HepG2 (cell line): ENCODE measurements at regions not wholly inside any gene's neighbourhood (a gene's known extent, or its start where the extent isn't known, plus 50 kb on each side); places are given as distances from the start of the nearest gene placed in this dataset.
"Not testable (repeated sequence)": the region's sequence is repeated elsewhere in the genome, so short reads cannot be mapped to it uniquely, and the experiment has no call there.

Experiments used
- ATAC-seq: fragments of 200-7000 bp; cut with Tn5 transposase; 3 replicates; pipeline ENCODE4 v1.9.1; 2020; ENCODE audit warnings: mild to moderate bottlenecking, moderate library complexity
- BruUV-seq: library from RNA; stranded (reverse); fragments of 400-500 nt; replicated peaks from 2 replicates; lab custom pipeline; 2021; lab: Mats Ljungman, UMichigan
- CTCF ChIA-PET: fragments of 300-600 bp; formaldehyde crosslinking; extraction: SDS; loops from one replicate; lab custom pipeline; 2021; ENCODE audit warnings: low total read pairs, inconsistent platforms, low intra/inter-chr PET ratio; lab: Yijun Ruan, JAX
- POLR2A ChIA-PET: fragments of 350-600 bp; sonication (Branson Sonifier 250); formaldehyde crosslinking; loops from one replicate; lab custom pipeline; 2020; ENCODE audit warnings: antibody characterized with exemption, inconsistent platforms; lab: Yijun Ruan, JAX
- DNase-seq: peaks from one replicate; pipeline ENCODE4 v3.0.0-alpha.2; 2015; ENCODE audit warnings: low spot score
- FAIRE-seq: peaks from 3 replicates; lab custom pipeline; 2011; peaks lifted over from hg19 to GRCh38; lab: Jason Lieb, UNC
- H2AFZ ChIP-seq: one replicate; pipeline ENCODE4 v1.6.1; 2011; ENCODE audit warnings: low read length, inconsistent platforms
- H3K27ac ChIP-seq: fragments of 300-600 bp; 3 replicates; pipeline ENCODE4 v1.8.0; 2011; ENCODE audit warnings: mixed run types, mild to moderate bottlenecking, mixed read lengths, low read length, inconsistent platforms; ENCODE audit not compliant: insufficient read depth; ENCODE audit errors: extremely low read length
- H3K27me3 ChIP-seq, 2 experiments: fragments of 200-600 bp in 1 of 2; 2 replicates in 1 of 2; 3 replicates in 1 of 2; pipeline versions ENCODE4 v1.6.0 to v1.8.0; 2011; ENCODE audit warnings: low read length in 2 of 2, mild to moderate bottlenecking in 2 of 2, moderate library complexity in 2 of 2, inconsistent platforms in 1 of 2; ENCODE audit not compliant: insufficient read depth in 2 of 2, control insufficient read depth in 1 of 2
- H3K36me3 ChIP-seq, 2 experiments: fragments of 200-600 bp in 1 of 2; replicated peaks in 1 of 2; 2 replicates in 1 of 2; 3 replicates in 1 of 2; pipeline versions ENCODE4 v1.5.1 to v1.8.0; 2011; ENCODE audit warnings: low read length in 2 of 2, inconsistent platforms in 1 of 2; ENCODE audit not compliant: insufficient read depth in 2 of 2, control insufficient read depth in 1 of 2
- H3K4me1 ChIP-seq: 2 replicates; pipeline ENCODE4 v1.5.1; 2012; ENCODE audit warnings: low read length, inconsistent platforms; ENCODE audit not compliant: insufficient read depth
- H3K4me2 ChIP-seq: 2 replicates; pipeline ENCODE4 v1.6.0; 2011; ENCODE audit warnings: low read depth, low read length, inconsistent platforms
- H3K4me3 ChIP-seq, 3 experiments: fragments of 200-600 bp in 1 of 3; sonication (generic), shearing (Covaris generic) in 1 of 3; replicated peaks in 1 of 3; 2 replicates each; pipeline ENCODE4 v1.5.1; 2011 to 2016; ENCODE audit warnings: low read length in 3 of 3, inconsistent platforms in 2 of 3, low read depth in 2 of 3, mild to moderate bottlenecking in 2 of 3, control low read depth in 1 of 3, mixed read lengths in 1 of 3; ENCODE audit not compliant: insufficient read depth in 1 of 3
- H3K79me2 ChIP-seq: one replicate; pipeline ENCODE4 v1.6.1; 2011; ENCODE audit warnings: low read length, inconsistent platforms; ENCODE audit not compliant: insufficient read depth
- H3K9ac ChIP-seq: 2 replicates; pipeline ENCODE4 v1.6.0; 2011; ENCODE audit warnings: mild to moderate bottlenecking, low read depth, low read length, inconsistent platforms; ENCODE audit not compliant: insufficient read depth
- H3K9me3 ChIP-seq: 2 replicates; pipeline ENCODE4 v1.5.1; 2012; ENCODE audit warnings: mild to moderate bottlenecking, low read length
- H4K20me1 ChIP-seq: 2 replicates; pipeline ENCODE4 v1.6.0; 2011; ENCODE audit warnings: inconsistent platforms, mild to moderate bottlenecking, low read length, moderate library complexity; ENCODE audit not compliant: insufficient read depth
- ATF7 ChIP-seq, 2 experiments: fragments of 450-650 bp in 1 of 2; sonication (generic) in 1 of 2; formaldehyde crosslinking in 1 of 2; IDR thresholded peaks; 2 replicates each; pipeline versions ENCODE4 v1.4.0 to v1.6.1; 2016 to 2020; ENCODE audit warnings: antibody characterized with exemption in 1 of 2, mild to moderate bottlenecking in 1 of 2, missing genetic modification reagents in 1 of 2
- CREB1 ChIP-seq, 2 experiments: fragments of 450-650 bp in 1 of 2; IDR thresholded peaks; 2 replicates each; pipeline ENCODE4 v1.6.1; 2016 to 2017; ENCODE audit warnings: control low read depth in 1 of 2, mild to moderate bottlenecking in 1 of 2, missing compliant biosample characterization in 1 of 2, missing genetic modification characterization in 1 of 2
- CREM ChIP-seq, 2 experiments: sonication (generic) in 1 of 2; formaldehyde crosslinking in 1 of 2; IDR thresholded peaks; 2 replicates each; pipeline versions ENCODE4 v1.4.0 to v1.6.1; 2016 to 2020; ENCODE audit warnings: antibody characterized with exemption in 1 of 2, mild to moderate bottlenecking in 1 of 2, missing genetic modification reagents in 1 of 2
- CTCF ChIP-seq: sonication (generic); formaldehyde crosslinking; IDR thresholded peaks from 2 replicates; pipeline ENCODE4 v1.5.0; 2020; ENCODE audit warnings: mild to moderate bottlenecking, missing genetic modification reagents, moderate library complexity
- KDM2A ChIP-seq: sonication (generic); formaldehyde crosslinking; IDR thresholded peaks from 2 replicates; pipeline ENCODE4 v1.4.0; 2020; ENCODE audit warnings: low read depth, missing genetic modification reagents, borderline replicate concordance
- RAD21 ChIP-seq: fragments of 450-650 bp; formaldehyde crosslinking; IDR thresholded peaks from 2 replicates; pipeline ENCODE4 v1.5.0; 2020; ENCODE audit warnings: mild to moderate bottlenecking
- SMC3 ChIP-seq: IDR thresholded peaks from 2 replicates; pipeline ENCODE4 v1.6.1; 2011; ENCODE audit warnings: low read length, improper control_type of control experiment
- STAG1 ChIP-seq: sonication (generic); formaldehyde crosslinking; IDR thresholded peaks from 2 replicates; pipeline ENCODE4 v1.4.0; 2020; ENCODE audit warnings: missing genetic modification reagents
- WGBS: methylation state at CpG from one replicate; pipeline ENCODE4 v1.1.6; 2017; ENCODE audit warnings: low lambda C conversion rate; 5-methylcytosine and 5-hydroxymethylcytosine counted together
- in situ Hi-C: cut with HindIII; loops from 2 replicates; pipeline ENCODE4 v1.10.0; 2017; ENCODE audit warnings: low pct_unique_long_range_greater_than_20kb; ENCODE audit not compliant: extremely low pct_ligation_motif_present
- intact Hi-C: fragments of 100-400 bp; cut with micrococcal nuclease; formaldehyde crosslinking; loops from one replicate; pipeline ENCODE4 v1.10.0; 2022; ENCODE audit not compliant: unreplicated experiment

GRCh38 chr20:29752644-29753425 lies 1504.6 kb upstream of the DEFB115 start:
- H3K27me3 ChIP-seq; H4K20me1 ChIP-seq; H3K79me2 ChIP-seq; H2AFZ ChIP-seq; FAIRE-seq; H3K9me3 ChIP-seq; H3K9ac ChIP-seq; DNase-seq; H3K4me1 ChIP-seq; ATAC-seq; POLR2A ChIA-PET; BruUV-seq; in situ Hi-C loops; H3K36me3 ChIP-seq; H3K4me3 ChIP-seq; H3K27ac ChIP-seq; TF ChIP-seq ATF7, CREB1, CREM (CRISPR knock-in tag; IDR thresholded peaks at IDR 0.05): not testable (repeated sequence)
- CTCF ChIA-PET: interaction anchor here (1.2 to 1.5 kb wide), 2 partner anchors 703 to 1507 kb away, joined by 3 to 4 read pairs; no protein-coding TSS in a partner anchor
- H3K4me2 ChIP-seq: peak overlapping the region; percentile 18; the same call in 1 of the 2 replicates
- TF ChIP-seq ATF7 (IDR thresholded peaks at IDR 0.05): peak; percentile 94
- TF ChIP-seq CREB1 (IDR thresholded peaks at IDR 0.05): peak; percentile 96
- TF ChIP-seq CREM (IDR thresholded peaks at IDR 0.05): peak; percentile 10; the same call in 1 of the 2 replicates
- WGBS: 40% methylated on average over 24 of the region's 24 CpGs
- intact Hi-C loops: loop anchor here (2.0 kb wide), 1 partner anchor 1508 kb away; no protein-coding TSS in a partner anchor

- H2AFZ ChIP-seq, H4K20me1 ChIP-seq, H3K27ac ChIP-seq, H3K79me2 ChIP-seq, POLR2A ChIA-PET, in situ Hi-C loops, H3K27me3 ChIP-seq, H3K36me3 ChIP-seq, H3K9ac ChIP-seq, H3K4me3 ChIP-seq, H3K9me3 ChIP-seq, H3K4me1 ChIP-seq, BruUV-seq, FAIRE-seq: not testable (repeated sequence)
- peak; percentile 35 for DNase-seq
- TF ChIP-seq RAD21 (CRISPR knock-in tag) (peak; percentile 56; the same call in 1 of the 2 replicates), CTCF (CRISPR knock-in tag) (peak; percentile 74), STAG1 (CRISPR knock-in tag) (peak; percentile 77), SMC3 (peak; percentile 33; the same call in 1 of the 2 replicates), KDM2A (CRISPR knock-in tag) (peak; percentile 34; the same call in 1 of the 2 replicates)
- CTCF ChIA-PET: interaction anchor here (1.2 to 1.5 kb wide), 2 partner anchors 704 to 1506 kb away, joined by 3 to 4 read pairs; no protein-coding TSS in a partner anchor
- WGBS: 16% methylated on average over 15 of the region's 15 CpGs
- peak overlapping the region; percentile 18; the same call in 1 of the 2 replicates for H3K4me2 ChIP-seq
- intact Hi-C loops: loop anchor here (2.0 kb wide), 1 partner anchor 1507 kb away; no protein-coding TSS in a partner anchor
- ATAC-seq: 0 out of 3 replicates have a peak, but pooled peaks have one; percentile 40
These were observed 1504.1 kb upstream of the DEFB115 start for GRCh38 chr20:29753426-29753746.
